HG03432 (cell line): ENCODE measurements at regions not wholly inside any gene's neighbourhood (a gene's known extent, or its start where the extent isn't known, plus 50 kb on each side); places are given as distances from the start of the nearest gene placed in this dataset.

Experiments used
- ATAC-seq: cut with Tn5 transposase; IDR thresholded peaks from one replicate; pipeline ENCODE4 v1.9.1; 2021; ENCODE audit warnings: mild to moderate bottlenecking, moderate library complexity; ENCODE audit not compliant: unreplicated experiment

DNA sequence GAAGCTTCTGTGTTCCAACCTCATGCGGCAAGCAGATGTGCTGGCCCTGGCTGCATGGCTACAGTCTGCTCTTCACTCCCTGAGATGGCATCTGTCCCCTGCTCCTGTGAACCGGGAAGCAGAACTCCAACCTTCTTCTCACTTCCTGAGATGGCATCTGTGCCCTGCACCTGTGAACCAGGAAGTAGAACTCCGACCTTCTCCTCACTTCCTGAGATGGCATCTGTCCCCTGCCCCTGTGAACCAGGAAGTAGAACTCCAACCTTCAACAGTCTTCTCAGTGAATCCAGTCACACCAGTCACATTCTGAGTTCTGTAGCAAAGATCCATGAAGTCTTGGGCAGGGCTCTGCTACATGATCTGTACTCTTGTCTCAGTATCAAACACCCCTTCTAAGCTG, 887.2 kb upstream of the KLHL29 start:
- peak; percentile 42 for ATAC-seq

DNA sequence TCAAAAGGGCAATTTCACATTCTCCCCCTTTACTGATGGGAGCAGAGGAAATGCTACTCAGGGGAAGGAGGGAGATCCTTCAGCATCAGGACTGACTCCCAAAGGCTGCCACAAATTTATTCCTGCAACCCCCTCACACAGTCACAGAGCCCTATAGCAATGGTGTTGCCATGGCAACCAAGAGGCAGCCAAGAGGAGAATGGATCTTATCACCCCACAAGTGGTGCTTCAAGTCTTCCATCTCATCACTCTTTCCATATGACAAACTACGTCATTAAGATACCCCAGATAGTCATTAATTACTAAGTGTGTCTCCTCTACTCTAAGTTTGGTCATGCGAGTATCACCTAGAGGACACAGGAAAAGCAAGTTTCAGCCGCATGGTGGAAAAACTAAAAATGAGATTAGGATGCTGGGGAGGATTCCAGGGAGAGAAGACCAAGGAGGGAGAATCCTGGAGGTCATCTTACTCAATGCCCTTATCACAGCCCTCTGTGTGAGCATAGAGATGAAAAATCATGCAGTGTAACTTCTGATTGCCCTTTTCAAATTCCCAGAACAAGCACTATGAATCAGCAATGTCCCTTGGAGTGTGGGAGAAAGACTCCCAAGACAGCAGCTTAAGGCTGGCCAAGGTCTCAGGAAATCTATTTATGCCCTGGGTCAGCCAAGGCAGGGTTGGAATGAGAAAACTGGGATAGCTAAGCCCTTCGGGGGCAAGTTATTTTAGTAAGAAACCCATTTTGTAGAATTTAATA, 885.7 kb upstream of the KLHL29 start:
- ATAC-seq, result no peak

DNA sequence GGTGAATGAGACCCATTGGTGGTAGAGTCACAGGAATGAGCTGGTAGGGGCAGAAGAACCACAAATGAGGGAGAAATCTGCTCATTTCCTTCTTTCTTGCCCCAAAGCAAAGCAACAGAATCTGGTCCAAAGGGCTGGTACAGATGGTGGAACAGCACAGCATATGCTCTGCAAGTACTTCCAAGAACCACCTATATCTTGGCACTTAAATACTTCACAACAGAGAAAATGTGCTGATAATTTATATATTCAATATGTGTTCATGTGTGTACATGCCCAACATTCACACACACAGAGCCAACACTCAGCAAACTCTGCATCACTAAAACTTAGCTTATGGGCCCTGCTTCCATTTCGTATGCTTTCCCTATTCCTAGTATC, 884.4 kb upstream of the KLHL29 start:
- no peak for ATAC-seq

DNA sequence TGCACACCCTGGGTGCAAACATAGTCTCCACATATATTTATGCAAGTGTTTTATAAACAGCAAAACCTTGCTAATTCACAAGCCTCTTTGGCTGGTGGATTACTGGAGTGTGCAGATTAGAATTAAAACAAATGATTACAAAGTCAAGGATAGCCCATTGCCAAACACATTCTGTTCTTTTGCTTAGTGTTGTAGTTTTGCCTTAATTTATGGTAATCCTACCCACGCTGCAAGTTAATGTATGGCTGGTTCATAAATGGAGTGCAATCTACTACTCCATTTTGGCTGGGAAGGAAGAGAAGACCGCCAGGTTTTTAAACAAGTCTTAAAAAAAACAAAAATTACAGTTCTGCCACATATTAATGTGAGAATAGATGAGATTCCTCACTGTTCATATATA, 883.1 kb upstream of the KLHL29 start:
- no peak for ATAC-seq

DNA sequence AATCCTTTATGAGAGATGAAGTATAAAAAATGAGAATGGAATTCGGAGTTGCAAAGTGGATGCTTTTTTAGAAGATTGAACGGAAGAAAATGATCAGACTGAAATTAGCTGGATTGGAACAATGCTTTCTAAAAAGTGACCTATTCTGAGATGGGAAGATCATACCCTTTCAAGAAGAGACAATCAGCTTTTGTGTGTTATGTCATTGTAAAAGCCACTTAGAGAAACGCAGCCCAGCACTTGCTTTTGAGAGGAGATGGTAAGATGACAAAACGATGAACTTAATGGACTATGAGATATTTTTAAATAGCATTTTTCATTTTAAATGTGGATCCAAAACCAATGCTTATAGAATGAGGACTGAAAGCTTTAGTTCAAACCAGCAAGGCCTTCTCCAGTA, 871.4 kb upstream of the KLHL29 start:
- ATAC-seq, result no peak

DNA sequence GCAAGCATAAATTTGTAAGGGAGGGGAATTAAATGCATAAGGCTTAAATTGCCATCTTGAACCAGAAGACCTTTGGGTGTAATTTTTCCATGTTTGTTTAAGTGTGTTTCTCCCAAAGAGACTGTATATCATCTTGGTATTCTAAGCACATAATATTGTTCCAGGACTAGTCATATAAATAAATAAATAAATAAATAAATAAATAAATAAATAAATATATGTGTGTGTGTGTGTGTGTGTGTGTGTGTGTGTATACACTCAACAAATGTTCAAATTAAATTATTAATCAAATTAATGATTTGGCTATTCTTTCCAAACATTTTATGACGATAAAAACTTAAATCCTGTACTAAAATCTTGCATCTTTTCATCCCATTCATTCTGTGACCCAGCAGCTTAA, 867.8 kb upstream of the KLHL29 start:
- no peak for ATAC-seq

DNA sequence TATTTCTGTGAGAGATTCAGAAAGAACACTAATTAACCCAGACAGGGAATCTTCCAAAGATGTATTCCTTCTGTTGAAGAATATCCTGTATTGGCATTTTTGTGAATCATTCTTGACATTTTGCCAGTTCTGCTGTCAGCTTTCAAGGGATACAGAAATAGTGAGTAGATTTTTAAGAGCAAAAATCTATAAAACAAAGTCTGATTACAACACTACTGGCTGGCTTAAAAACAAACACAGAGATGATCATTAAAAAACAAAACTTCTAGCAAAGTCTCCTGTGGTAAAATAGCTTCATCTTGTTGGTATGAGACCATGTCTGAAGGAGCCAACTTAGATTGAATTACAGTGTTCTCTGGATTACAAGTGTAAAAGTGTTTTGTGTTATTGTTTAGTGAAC, 866.3 kb upstream of the KLHL29 start:
- ATAC-seq, result no peak

DNA sequence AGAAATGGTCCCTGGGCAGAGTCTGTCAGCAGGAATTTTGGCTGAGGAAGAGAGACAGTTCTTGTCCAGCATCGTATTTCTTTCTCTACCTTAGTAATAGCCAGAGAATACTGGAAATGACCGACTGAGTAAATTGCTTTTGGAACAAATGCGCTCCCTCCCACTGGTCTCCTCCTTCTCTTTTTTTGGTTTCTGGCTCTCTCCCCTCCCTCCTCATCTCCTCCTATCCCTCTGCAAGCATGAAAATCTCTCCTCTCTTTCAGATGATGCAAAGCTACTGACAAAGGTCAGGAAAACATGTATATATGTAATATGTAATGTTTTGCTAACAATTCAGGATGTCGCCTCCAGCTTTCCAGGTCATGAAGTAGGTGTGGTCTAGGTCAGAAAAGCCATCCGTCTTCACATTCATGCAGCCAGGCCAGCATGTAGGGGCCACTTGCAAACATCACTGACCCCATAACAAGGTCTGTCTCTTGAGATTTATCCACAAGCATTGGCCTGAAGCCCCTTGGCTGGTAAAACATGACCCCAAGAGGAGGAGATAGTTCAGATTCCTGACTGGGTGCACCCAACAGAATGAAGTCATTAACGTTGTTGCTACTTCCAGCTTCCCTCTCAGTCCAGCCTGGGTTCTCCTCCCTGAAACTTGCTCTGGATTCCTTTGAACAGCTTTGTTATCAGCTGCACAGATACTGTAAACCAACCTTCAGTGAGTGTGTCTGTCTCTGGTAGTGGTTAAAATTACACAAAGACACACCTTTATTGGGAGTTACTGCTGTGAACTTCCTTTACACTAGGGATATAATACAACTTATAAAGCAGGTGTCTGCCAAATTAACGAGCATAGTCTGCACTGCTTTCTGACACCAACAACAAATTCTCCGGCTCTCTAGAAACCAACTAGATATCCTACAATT, 864.4 kb upstream of the KLHL29 start:
- ATAC-seq, result no peak

DNA sequence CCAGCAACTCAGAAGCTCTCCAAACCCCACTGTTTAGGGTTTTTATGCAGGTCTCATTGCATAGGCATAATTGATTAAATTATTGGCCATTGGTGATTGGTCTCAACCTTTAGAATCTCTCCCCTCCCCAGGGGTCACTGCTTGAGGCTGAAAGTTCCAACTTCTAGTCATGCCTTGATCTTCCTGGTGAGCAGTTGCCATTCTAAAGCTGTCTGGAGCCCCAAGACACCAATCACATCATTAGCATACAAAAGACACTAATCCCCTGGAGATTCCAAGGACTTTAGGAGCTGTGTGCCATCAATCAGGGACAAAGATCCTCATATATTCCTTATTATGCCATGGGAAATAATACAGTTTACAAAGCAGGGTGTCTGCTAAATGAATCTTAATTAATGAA, 863.4 kb upstream of the KLHL29 start:
- no peak for ATAC-seq

DNA sequence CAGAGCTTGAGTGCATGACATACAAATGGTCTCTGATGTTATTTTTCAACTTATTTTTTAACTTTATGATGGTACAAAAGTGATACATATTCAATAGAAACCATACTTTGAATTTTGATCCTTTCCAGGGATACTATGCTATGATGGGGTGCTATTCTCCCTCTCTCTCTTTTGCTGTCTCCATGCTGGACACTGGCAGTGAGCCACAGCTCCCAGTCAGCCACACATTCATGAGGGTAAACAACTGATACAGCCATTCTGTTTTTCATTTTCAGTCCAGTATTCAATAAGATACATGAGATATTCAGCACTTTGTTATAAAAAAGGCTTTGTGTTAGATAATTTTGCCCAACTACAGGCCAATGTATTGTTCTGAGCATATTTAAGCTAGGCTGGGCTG, 859.3 kb upstream of the KLHL29 start:
- no peak for ATAC-seq

DNA sequence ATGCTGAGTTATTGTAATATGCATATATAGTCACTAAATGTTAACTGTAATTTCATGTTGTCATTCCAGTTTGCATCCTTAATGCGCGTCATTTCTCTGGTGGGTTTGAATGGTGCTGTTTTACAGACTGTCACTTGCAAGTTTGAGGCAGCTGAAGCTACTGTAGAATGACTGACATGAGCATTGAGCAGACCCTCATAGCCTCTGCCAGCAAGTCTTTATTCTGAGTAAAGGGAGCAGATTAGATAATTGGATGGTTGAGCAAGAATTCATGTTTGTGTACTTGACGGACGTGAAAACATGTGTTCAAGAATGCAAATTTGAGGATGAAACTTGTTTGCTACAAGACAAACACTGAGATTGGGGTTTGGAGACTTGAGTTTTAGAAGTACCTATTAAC, 854.8 kb upstream of the KLHL29 start:
- no peak for ATAC-seq

DNA sequence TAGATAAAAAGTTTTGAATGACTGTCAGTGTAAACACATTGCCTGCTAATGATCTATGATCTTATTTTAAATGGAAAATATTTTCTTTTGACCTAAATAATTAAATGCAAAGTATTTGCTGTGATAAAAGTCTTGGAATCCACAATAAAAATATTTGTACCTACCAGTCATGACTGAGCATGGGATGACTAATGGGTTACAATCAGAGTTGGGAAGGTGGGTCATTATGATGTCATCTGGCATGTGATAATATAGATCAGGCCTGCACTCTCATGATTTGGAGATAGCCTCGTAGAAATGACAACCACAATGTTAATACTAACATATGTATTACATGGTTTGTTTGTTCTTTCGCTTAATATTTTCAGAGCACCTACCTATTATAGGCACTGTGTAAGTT, 848.8 kb upstream of the KLHL29 start:
- no peak for ATAC-seq

DNA sequence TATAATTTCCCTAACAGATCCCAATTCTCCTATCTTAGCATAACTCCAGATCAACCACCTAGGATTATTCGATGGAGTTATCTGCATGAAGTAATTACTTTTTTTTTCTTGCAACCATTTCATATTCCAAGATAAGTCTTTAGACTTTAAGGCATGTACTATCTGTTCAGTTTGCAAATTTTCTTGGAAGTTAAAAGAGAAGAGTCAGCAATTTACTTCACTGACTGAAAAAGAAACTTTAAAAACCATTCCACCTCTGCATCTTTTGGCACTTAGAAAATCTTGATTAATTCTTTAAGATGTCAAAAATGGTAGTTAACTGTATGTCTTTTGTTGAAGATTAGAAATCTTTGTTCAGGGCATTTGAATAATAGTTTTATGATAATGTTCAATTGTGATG, 830.5 kb upstream of the KLHL29 start:
- ATAC-seq, result no peak

DNA sequence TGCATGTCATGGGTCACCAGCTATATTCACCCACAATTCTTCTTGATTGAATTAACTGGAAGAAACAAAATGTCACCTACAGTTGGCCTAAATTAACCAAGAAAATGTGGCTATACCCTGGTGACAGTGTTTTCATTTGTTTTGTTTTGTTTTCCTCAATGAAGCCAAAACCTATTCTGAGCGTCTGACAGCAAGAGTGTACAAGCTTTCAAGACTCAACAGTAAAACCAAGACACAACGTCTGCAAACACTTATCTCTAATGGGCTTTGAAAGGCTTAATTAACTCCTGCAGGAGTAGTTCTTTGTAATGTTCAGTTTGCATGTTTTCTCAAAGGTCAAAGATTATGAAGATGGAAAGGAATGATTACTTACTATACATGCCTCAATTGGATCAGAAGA, 827.6 kb upstream of the KLHL29 start:
- no peak for ATAC-seq

DNA sequence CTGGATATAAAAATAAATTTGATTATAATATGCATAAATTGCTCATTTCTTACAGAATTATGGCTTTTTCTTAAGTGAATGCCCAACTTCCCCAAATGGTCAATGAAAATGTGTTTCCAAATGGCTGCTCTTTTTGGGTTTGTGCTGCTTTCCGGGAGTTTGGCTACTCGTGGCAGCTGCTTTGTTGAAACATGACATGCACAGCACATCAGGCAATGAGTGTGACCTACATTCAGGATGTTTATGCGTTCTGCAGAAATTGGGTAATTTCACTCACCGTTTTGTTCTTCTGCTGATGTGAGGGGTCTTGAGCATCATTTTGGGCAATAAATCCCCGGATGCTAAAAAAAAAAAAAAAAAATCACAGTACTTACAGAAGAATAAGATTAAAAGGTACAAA, 825.0 kb upstream of the KLHL29 start:
- ATAC-seq, result no peak

DNA sequence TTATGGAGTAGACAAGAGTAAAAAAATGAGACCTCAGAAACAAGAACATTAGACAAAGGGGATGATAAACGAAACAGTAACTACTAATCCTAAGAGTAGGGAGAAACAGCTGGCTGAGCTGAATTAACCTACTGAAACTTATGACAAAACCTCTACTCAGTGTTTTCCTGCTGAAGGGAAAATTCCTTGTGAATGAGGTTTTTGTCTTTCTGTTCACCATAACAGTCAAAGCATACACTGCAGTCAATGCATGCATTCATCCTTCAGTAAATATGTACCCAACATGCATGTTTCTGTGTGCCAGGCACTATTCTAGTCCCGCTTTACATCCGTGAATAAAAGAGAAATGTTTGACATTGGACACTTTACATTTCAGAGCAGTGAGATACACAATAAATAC, 805.6 kb upstream of the KLHL29 start:
- ATAC-seq, result no peak

DNA sequence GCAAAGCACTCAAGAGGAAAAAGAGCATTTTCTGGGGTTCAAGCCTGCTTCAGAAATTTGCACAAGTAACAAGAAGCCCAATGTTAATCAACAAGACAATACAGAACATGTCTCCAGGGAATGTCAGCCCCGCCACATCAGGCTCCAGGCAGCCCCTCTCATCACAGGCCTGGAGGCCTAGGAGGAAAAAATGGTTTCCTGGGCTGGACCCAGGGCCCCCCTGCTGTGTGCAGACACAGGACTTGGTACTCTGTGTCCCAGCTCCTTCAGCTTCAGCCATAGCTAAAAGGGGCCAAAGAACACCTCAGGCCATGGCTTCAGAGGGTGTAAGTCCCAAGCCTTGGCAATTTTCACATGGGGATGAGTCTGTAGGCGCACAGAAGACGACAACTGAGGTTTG, 802.9 kb upstream of the KLHL29 start:
- ATAC-seq, result no peak

DNA sequence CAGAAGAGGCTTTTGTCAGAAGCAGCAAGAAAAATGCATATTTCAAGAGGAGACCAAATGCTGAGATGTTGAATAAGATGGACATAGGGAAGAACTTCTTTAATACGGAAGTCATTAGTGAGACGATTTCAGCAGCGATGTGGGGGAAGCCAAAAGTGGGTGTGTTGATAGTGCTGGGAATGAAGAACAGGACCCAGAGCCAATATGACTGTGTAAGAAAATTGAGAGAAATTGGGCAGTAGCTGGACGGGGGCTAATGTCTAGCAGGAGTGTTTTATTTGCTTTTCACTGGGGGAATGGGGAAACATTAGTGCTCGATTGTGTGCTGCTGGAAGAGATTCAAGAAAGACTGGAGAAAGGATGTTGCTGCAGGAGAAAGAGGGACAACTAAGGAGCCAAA, 788.7 kb upstream of the KLHL29 start:
- no peak for ATAC-seq

DNA sequence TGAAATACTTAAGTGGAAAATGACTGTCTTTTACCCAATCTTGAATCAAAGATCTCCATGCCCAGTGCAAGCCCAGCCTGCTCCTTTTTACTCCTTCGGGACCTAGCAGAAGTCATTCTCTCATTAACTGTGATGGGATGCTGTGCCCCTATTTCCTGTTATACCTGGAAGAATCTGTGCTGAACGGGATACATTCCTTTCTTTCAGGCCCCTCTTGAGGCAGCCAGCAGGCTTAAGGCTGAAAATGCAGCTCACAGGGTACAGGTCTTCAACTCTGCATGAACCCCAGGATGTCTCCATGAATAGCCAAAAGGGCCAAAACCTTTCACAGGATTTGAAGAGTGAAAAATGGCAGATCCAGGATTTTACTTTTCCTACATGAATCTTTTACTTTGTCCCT, 784.8 kb upstream of the KLHL29 start:
- ATAC-seq, result no peak

DNA sequence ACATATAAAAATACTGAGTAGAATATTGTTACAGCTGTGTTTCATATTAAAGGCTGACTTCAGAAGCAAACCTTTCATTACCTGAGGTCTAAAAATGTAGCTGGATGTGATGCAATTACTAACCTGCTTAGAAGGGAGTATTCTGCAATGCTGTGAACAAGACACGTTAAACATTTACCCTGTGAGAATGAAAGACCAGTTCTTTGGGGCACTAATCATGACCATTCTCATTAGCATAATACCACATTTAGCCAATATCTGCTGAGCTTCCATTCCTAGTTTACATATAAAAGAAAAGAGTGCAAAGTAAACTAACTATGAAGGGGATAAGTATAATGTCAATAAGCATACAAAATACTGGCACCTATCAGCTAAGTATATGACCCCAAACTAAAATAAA, 784.0 kb upstream of the KLHL29 start:
- no peak for ATAC-seq

DNA sequence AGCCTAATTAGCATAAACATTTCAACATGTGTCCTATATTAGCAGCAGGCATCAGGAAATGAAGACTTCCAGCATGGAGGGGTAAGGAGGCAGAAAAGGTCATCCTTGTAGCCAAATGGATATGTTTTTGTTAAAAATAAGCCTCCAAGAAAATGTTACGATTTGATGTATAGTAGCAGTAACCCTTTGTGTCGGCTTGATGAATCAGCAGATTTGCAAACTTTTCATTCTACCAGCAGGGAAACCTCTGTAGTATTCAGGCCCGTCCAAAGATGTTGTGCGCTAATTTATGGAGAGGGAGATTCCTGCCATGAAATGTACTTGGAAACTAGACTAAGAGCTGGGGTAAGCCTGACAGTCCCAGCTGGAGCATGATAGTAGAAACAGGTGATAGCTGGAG, 780.8 kb upstream of the KLHL29 start:
- no peak for ATAC-seq

DNA sequence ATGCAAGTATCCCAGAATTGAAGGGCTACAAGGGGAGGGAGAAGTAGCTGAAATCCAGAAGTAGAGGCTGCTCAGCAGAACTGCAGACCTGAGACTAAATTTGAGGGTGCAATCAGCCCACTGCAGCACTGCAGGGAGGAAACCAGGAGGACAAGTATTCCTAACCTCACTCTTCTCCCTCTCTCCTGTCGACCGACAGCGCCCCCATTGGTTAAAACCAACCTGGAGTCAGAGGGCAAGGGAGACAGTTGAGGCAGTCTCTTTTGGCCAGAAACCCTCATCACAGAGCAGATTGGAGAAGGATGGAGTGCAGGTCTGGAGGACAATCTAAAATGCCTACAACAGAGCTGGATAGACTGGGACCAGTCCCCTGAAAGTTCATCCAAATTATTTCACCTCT, 768.9 kb upstream of the KLHL29 start:
- ATAC-seq, result no peak
